ENCODE measurements at regions not wholly inside any gene's neighbourhood (a gene's known extent, or its start where the extent isn't known, plus 50 kb on each side); places are given as distances from the start of the nearest gene placed in this dataset.

DNA sequence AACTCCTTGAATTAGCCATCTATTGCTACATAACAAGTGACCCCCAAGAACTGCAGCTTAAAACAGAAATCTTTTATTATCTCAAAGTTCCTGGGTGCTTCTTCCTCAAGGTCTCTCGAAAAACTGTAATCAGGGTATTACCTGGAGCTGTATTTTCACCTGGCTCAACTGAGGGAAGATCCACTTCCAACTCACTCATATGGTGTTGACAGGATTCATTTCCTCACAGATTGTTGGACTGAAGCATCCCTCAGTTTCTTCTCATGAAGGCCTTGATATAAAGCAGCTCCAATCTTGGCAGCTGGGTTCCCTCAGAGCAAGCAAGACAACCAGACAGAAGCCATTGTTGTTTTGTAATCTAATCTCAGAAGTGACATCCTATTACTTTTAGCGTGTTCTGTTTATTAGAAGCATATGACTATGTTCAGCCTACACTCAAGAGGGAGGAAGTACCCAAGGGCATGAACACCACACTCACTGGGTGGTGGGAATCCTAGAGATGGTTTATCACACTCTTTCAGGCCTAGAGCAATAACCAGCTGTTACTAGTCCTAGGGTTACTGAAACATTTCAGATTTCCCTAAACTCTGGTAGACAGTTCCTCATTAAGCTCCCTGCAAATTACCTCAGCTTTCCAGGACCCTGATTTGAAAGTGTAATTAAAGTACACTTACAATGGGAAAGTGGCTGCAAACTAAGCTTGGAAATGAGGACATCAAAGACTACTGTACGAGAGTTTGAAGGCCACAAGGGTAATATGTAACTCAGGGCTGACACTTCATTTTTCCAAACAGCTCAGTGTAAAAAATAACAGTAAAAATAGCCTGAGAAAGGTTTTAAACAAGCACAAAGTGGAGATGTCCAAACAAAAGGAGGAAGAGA, 222.2 kb downstream of the SEC23A start:
- no peak for DNase-seq
- no peak overlapping the region for H3K27ac ChIP-seq
- H3K4me2 ChIP-seq, result no peak overlapping the region
- no peaks in the 10 kb centered on the region for H3K9me3 ChIP-seq (ENCODE audit: insufficient read depth, low read depth)
- BruUV-seq (replicated peaks), result no TSS peak
- no peaks in the 10 kb centered on the region for H4K20me1 ChIP-seq (ENCODE audit: insufficient read depth)
- H2AFZ ChIP-seq, result no peak overlapping the region
- H3K4me1 ChIP-seq (replicated peaks; ENCODE audit: insufficient read depth), result no peaks in the 10 kb centered on the region
- TF ChIP-seq EZH2 (IDR thresholded peaks at IDR 0.05; ENCODE audit: low read depth) (no peak), CTCF (conservative IDR thresholded peaks at IDR 0.05) (no peak)
- no peaks in the 10 kb centered on the region for H3K27me3 ChIP-seq (ENCODE audit: insufficient read depth, low read depth)
- ChIA-PET CTCF (no interaction called here), POLR2A (ENCODE audit: unreplicated experiment) (no interaction called here)
- no peaks in the 10 kb centered on the region for H3F3A ChIP-seq (ENCODE audit: insufficient read depth, low read depth)
- H3K36me3 ChIP-seq (ENCODE audit: low read depth), result no peaks in the 10 kb centered on the region
- intact Hi-C loops (cut with micrococcal nuclease; ENCODE audit: unreplicated experiment), result no loop called here
- no peaks in the 10 kb centered on the region for H3K9me2 ChIP-seq (ENCODE audit: insufficient read depth)
- H3K4me3 ChIP-seq, result no peak overlapping the region
- H3K79me2 ChIP-seq (ENCODE audit: low read depth), result no peaks in the 10 kb centered on the region

- Histone ChIP-seq H3K9me3 (ENCODE audit: insufficient read depth, low read depth) (no peaks in the 10 kb centered on the region), H3K4me3 (no peak overlapping the region), H3K4me2 (no peak overlapping the region), H3K27ac (no peak overlapping the region), H3K36me3 (ENCODE audit: low read depth) (no peaks in the 10 kb centered on the region), H2AFZ (no peak overlapping the region), H4K20me1 (ENCODE audit: insufficient read depth) (no peaks in the 10 kb centered on the region), H3K27me3 (ENCODE audit: insufficient read depth, low read depth) (no peaks in the 10 kb centered on the region), H3F3A (ENCODE audit: insufficient read depth, low read depth) (no peaks in the 10 kb centered on the region), H3K4me1 (replicated peaks; ENCODE audit: insufficient read depth) (no peaks in the 10 kb centered on the region), H3K79me2 (ENCODE audit: low read depth) (no peaks in the 10 kb centered on the region), H3K9me2 (ENCODE audit: insufficient read depth) (no peaks in the 10 kb centered on the region)
- ChIA-PET POLR2A (ENCODE audit: unreplicated experiment) (no interaction called here), CTCF (no interaction called here)
- intact Hi-C loops (cut with micrococcal nuclease; ENCODE audit: unreplicated experiment), result loop anchor here (10.0 kb wide), 1 partner anchor 1633 kb away; no protein-coding TSS in a partner anchor
- no peak for DNase-seq
- TF ChIP-seq EZH2 (IDR thresholded peaks at IDR 0.05; ENCODE audit: low read depth) (no peak), CTCF (conservative IDR thresholded peaks at IDR 0.05) (no peak)
- BruUV-seq (replicated peaks), result no TSS peak
Observed at GRCh38 chr14:38877744-38878388, 225.2 kb downstream of the SEC23A start.

DNA sequence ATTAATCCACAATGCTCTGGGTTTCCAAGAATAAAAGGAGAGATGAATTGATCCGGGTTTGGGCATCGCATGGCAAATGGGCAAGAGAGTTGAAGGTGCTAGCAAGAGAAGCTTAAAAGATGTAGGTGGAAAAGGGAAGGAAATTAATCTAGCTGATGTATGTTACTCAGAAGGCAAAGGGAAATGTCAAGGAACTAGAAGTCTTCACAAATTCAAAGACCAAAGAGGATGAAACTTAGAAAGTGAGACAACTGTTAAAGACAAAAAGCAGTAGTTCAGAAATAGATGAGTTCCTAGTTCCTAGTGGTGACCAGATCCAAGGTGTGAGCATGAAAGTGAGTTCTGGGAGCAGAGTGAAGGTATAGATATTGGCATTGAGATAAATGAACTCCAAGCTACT, 228.3 kb downstream of the SEC23A start:
- no peak for TF ChIP-seq CTCF (conservative IDR thresholded peaks at IDR 0.05)
- TF ChIP-seq EZH2 (IDR thresholded peaks at IDR 0.05; ENCODE audit: low read depth), result no peak
- H3K9me3 ChIP-seq (ENCODE audit: insufficient read depth, low read depth), result no peaks in the 10 kb centered on the region
- ChIA-PET CTCF (interaction anchor here (0.5 kb wide), 1 partner anchor 65 kb away, joined by 4 read pairs; no protein-coding TSS in a partner anchor), POLR2A (ENCODE audit: unreplicated experiment) (no interaction called here)
- no peaks in the 10 kb centered on the region for H3K79me2 ChIP-seq (ENCODE audit: low read depth)
- no peaks in the 10 kb centered on the region for H3K27me3 ChIP-seq (ENCODE audit: insufficient read depth, low read depth)
- no TSS peak for BruUV-seq (replicated peaks)
- intact Hi-C loops (cut with micrococcal nuclease; ENCODE audit: unreplicated experiment), result loop anchor here (10.0 kb wide), 1 partner anchor 1630 kb away; no protein-coding TSS in a partner anchor
- no peaks in the 10 kb centered on the region for H3F3A ChIP-seq (ENCODE audit: insufficient read depth, low read depth)
- no peak overlapping the region for H3K27ac ChIP-seq
- no peak overlapping the region for H3K4me3 ChIP-seq
- H2AFZ ChIP-seq, result no peak overlapping the region
- H3K9me2 ChIP-seq (ENCODE audit: insufficient read depth), result no peaks in the 10 kb centered on the region
- H3K36me3 ChIP-seq (ENCODE audit: low read depth), result no peaks in the 10 kb centered on the region
- no peak overlapping the region for H3K4me2 ChIP-seq
- DNase-seq, result no peak
- peaks cover 7% of the 10 kb centered on the region; the same call in 1 of the 2 replicates for H3K4me1 ChIP-seq (replicated peaks; ENCODE audit: insufficient read depth)
- no peaks in the 10 kb centered on the region for H4K20me1 ChIP-seq (ENCODE audit: insufficient read depth)
